Panc1 (cell line): ENCODE measurements at regions not wholly inside any gene's neighbourhood (a gene's known extent, or its start where the extent isn't known, plus 50 kb on each side); places are given as distances from the start of the nearest gene placed in this dataset.

Experiments
- ATAC-seq: fragments of 200-7000 bp; cut with Tn5 transposase; 2 replicates; pipeline ENCODE4 v1.9.1; 2020; ENCODE audit warnings: mild to moderate bottlenecking, moderate library complexity
- BruUV-seq: library from RNA; stranded (reverse); fragments of 400-500 nt; replicated peaks from 2 replicates; lab custom pipeline; 2021; lab: Mats Ljungman, UMichigan
- CTCF ChIA-PET: fragments of 300-600 bp; sonication (Branson Sonifier 250); formaldehyde crosslinking; loops from one replicate; lab custom pipeline; 2022; ENCODE audit warnings: antibody characterized with exemption; lab: Charles Lee
- POLR2A ChIA-PET: fragments of 300-600 bp; sonication (Branson Sonifier 250); formaldehyde crosslinking; loops from one replicate; lab custom pipeline; 2022; ENCODE audit warnings: antibody characterized with exemption; lab: Charles Lee
- DNase-seq: peaks from one replicate; pipeline ENCODE4 v3.0.0-alpha.2; 2010; ENCODE audit warnings: low read depth, low spot score
- H3K27ac ChIP-seq: 2 replicates; pipeline ENCODE4 v1.5.1; 2011; ENCODE audit warnings: mild to moderate bottlenecking, low read length, inconsistent platforms
- H3K27me3 ChIP-seq: fragments of 200-500 bp; sonication (Bioruptor generic); 2 replicates; pipeline ENCODE4 v1.6.0; 2014; ENCODE audit warnings: low read length, inconsistent platforms; ENCODE audit not compliant: control insufficient read depth, insufficient read depth
- H3K36me3 ChIP-seq: fragments of 200-500 bp; sonication (Bioruptor generic); 2 replicates; pipeline ENCODE4 v1.5.1; 2014; ENCODE audit warnings: inconsistent platforms, mild to moderate bottlenecking, low read length, moderate library complexity; ENCODE audit not compliant: control insufficient read depth, insufficient read depth
- H3K4me1 ChIP-seq: 2 replicates; pipeline ENCODE4 v1.5.1; 2011; ENCODE audit warnings: inconsistent platforms, mild to moderate bottlenecking, low read length, moderate library complexity; ENCODE audit not compliant: control insufficient read depth, insufficient read depth
- H3K4me3 ChIP-seq, 2 experiments: 2 replicates each; pipeline ENCODE4 v1.5.1; 2011 to 2012; ENCODE audit warnings: low read depth in 2 of 2, low read length in 2 of 2, mild to moderate bottlenecking in 2 of 2, inconsistent platforms in 1 of 2, moderate library complexity in 1 of 2
- H3K9me3 ChIP-seq: fragments of 200-500 bp; sonication (Bioruptor generic); 2 replicates; pipeline ENCODE4 v1.5.1; 2014; ENCODE audit warnings: low read depth, mild to moderate bottlenecking, inconsistent platforms, low read length, moderate library complexity; ENCODE audit not compliant: control insufficient read depth, insufficient read depth
- POLR2AphosphoS5 ChIP-seq: IDR thresholded peaks from 2 replicates; pipeline ENCODE4 v1.6.1; 2012; ENCODE audit warnings: mild to moderate bottlenecking, low read depth, low read length, moderate library complexity
- SIN3A ChIP-seq: IDR thresholded peaks from 2 replicates; pipeline ENCODE4 v1.6.1; 2012; ENCODE audit warnings: low read depth, mild to moderate bottlenecking, low read length, moderate library complexity, borderline replicate concordance; ENCODE audit not compliant: insufficient read depth
- TCF7L2 ChIP-seq: IDR thresholded peaks from 2 replicates; pipeline ENCODE4 v1.6.1; 2011; ENCODE audit warnings: mild to moderate bottlenecking, low read depth, low read length, inconsistent platforms
- in situ Hi-C: cut with HindIII; loops from 2 replicates; pipeline ENCODE4 v1.10.0; 2016; ENCODE audit warnings: low sequenced_read_pairs, low pct_unique_long_range_greater_than_20kb
- intact Hi-C: fragments of 100-400 bp; cut with micrococcal nuclease; formaldehyde crosslinking; loops from one replicate; pipeline ENCODE4 v1.10.0; 2022; ENCODE audit not compliant: unreplicated experiment
- TF ChIP-seq, protein P1 (sequence below): fragments of 450-650 bp; IDR thresholded peaks from 2 replicates; pipeline ENCODE4 v1.5.1; 2017; ENCODE audit warnings: mild to moderate bottlenecking
- TF ChIP-seq, protein P2 (sequence below), 2 experiments: IDR thresholded peaks; 2 replicates each; pipeline ENCODE4 v1.6.1; 2011 to 2012; ENCODE audit warnings: low read depth in 2 of 2, control low read depth in 1 of 2, low read length in 1 of 2, mild to moderate bottlenecking in 1 of 2, moderate library complexity in 1 of 2; ENCODE audit not compliant: insufficient read depth in 1 of 2

DNA sequence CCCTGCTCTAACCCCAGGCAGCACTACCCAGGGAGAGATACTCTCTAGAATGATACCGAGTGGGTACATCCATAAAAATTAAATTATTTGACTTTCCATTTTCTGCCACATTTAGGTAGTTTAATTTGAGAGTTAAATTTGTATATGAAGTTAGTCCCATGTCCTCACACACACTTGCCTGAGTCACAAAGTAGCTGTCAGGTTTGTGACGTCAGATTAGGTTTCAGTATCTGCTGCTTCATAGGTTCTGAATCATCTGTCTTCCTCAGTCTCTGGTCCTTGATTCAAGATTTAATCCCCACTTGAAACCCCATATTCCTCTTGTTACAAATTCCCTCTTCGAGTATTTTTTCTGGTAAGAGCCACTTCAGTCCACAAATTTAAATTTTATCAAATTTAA is 738.6 kb upstream of the FAM98A start:
- no peaks in the 10 kb centered on the region for H3K27me3 ChIP-seq
- DNase-seq (no peak), ATAC-seq (no peak)
- ChIA-PET POLR2A (no interaction called here), CTCF (no interaction called here)
- H3K4me3 ChIP-seq: no peak overlapping the region
- H3K4me1 ChIP-seq: no peaks in the 10 kb centered on the region
- in situ Hi-C loops (no loop called here), intact Hi-C loops (no loop called here)
- no peaks in the 10 kb centered on the region for H3K36me3 ChIP-seq
- no peak overlapping the region for H3K27ac ChIP-seq
- no TSS peak for BruUV-seq
- TF ChIP-seq, protein P1, sequence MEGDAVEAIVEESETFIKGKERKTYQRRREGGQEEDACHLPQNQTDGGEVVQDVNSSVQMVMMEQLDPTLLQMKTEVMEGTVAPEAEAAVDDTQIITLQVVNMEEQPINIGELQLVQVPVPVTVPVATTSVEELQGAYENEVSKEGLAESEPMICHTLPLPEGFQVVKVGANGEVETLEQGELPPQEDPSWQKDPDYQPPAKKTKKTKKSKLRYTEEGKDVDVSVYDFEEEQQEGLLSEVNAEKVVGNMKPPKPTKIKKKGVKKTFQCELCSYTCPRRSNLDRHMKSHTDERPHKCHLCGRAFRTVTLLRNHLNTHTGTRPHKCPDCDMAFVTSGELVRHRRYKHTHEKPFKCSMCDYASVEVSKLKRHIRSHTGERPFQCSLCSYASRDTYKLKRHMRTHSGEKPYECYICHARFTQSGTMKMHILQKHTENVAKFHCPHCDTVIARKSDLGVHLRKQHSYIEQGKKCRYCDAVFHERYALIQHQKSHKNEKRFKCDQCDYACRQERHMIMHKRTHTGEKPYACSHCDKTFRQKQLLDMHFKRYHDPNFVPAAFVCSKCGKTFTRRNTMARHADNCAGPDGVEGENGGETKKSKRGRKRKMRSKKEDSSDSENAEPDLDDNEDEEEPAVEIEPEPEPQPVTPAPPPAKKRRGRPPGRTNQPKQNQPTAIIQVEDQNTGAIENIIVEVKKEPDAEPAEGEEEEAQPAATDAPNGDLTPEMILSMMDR: no peak
- TF ChIP-seq SIN3A (no peak), TCF7L2 (no peak), POLR2AphosphoS5 (no peak)
- TF ChIP-seq, protein P2, sequence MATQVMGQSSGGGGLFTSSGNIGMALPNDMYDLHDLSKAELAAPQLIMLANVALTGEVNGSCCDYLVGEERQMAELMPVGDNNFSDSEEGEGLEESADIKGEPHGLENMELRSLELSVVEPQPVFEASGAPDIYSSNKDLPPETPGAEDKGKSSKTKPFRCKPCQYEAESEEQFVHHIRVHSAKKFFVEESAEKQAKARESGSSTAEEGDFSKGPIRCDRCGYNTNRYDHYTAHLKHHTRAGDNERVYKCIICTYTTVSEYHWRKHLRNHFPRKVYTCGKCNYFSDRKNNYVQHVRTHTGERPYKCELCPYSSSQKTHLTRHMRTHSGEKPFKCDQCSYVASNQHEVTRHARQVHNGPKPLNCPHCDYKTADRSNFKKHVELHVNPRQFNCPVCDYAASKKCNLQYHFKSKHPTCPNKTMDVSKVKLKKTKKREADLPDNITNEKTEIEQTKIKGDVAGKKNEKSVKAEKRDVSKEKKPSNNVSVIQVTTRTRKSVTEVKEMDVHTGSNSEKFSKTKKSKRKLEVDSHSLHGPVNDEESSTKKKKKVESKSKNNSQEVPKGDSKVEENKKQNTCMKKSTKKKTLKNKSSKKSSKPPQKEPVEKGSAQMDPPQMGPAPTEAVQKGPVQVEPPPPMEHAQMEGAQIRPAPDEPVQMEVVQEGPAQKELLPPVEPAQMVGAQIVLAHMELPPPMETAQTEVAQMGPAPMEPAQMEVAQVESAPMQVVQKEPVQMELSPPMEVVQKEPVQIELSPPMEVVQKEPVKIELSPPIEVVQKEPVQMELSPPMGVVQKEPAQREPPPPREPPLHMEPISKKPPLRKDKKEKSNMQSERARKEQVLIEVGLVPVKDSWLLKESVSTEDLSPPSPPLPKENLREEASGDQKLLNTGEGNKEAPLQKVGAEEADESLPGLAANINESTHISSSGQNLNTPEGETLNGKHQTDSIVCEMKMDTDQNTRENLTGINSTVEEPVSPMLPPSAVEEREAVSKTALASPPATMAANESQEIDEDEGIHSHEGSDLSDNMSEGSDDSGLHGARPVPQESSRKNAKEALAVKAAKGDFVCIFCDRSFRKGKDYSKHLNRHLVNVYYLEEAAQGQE (IDR thresholded peaks at IDR 0.05; ENCODE audit: insufficient read depth in 1 of 2, low read depth in 2 of 2, low read length in 1 of 2): no peak
- no peaks in the 10 kb centered on the region for H3K9me3 ChIP-seq

DNA sequence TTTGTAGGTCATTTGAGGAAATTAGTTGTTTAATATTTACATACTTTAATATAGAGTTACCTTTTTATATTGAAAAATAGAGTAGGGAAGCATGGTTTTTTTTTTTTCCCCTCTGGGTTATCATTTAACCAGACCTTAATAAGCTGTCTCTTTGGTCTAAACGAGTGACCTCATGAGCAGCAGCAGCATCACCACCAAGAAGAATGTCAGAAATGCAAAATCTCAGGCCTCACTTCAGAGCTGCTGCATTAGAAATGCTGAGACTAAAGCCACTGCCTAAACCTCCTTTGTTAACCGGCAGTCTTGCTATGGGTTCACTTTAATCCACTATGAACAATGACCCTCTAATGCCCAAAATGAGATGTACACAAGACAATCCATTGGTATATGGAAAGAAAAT is 733.7 kb upstream of the FAM98A start:
- ChIA-PET POLR2A (no interaction called here), CTCF (no interaction called here)
- Histone ChIP-seq H3K4me3 (no peak overlapping the region), H3K27ac (no peak overlapping the region), H3K4me1 (no peaks in the 10 kb centered on the region), H3K36me3 (no peaks in the 10 kb centered on the region), H3K27me3 (no peaks in the 10 kb centered on the region), H3K9me3 (no peaks in the 10 kb centered on the region)
- no TSS peak for BruUV-seq
- intact Hi-C loops (no loop called here), in situ Hi-C loops (no loop called here)
- ATAC-seq: no peak
- TF ChIP-seq POLR2AphosphoS5: no peak
- DNase-seq: no peak

DNA sequence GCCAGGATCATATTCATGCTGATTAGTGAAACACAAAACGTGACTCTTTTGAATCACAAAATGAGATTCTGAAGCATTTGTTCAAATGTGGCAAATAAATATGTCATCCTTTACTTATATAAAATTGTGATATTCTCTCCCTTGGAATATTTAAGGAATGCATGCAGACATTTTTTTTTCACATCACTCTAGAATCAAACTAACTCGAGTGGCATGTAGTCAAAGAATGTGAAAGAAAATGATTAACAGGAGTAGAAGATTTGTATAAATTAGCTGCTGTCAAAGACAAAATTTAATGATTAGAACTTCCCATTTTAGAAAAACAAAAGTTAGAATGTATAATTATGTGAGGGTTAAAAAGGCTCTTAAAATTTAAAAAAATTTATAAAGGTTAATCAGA is 721.0 kb upstream of the FAM98A start:
- H3K4me1 ChIP-seq: no peaks in the 10 kb centered on the region
- ChIA-PET CTCF (no interaction called here), POLR2A (interaction anchor here (0.7 kb wide), 1 partner anchor 56 kb away, joined by 5 read pairs; no protein-coding TSS in a partner anchor)
- in situ Hi-C loops (no loop called here), intact Hi-C loops (no loop called here)
- H3K27ac ChIP-seq: no peak overlapping the region
- H3K27me3 ChIP-seq: no peaks in the 10 kb centered on the region
- no peak for ATAC-seq
- no peaks in the 10 kb centered on the region for H3K9me3 ChIP-seq
- H3K4me3 ChIP-seq: no peak overlapping the region
- no peak for DNase-seq
- no peaks in the 10 kb centered on the region for H3K36me3 ChIP-seq
- BruUV-seq: no TSS peak
- TF ChIP-seq, protein P1: no peak
- TF ChIP-seq, protein P2 (IDR thresholded peaks at IDR 0.05; ENCODE audit: insufficient read depth in 1 of 2, low read depth in 2 of 2, low read length in 1 of 2): no peak
- TF ChIP-seq POLR2AphosphoS5 (no peak), TCF7L2 (no peak), SIN3A (no peak)
